GM18508 (cell line): ENCODE measurements at regions not wholly inside any gene's neighbourhood (a gene's known extent, or its start where the extent isn't known, plus 50 kb on each side); places are given as distances from the start of the nearest gene placed in this dataset.

Experiments
- ATAC-seq: cut with Tn5 transposase; IDR thresholded peaks from one replicate; pipeline ENCODE4 v1.9.1; 2021; ENCODE audit warnings: moderate number of reproducible peaks; ENCODE audit not compliant: insufficient read depth, unreplicated experiment

- ATAC-seq = no peak
Observed at GRCh38 chr5:168182269-168182668, 109.2 kb upstream of the WWC1 start.

- no peak for ATAC-seq
Observed at GRCh38 chr5:168184103-168184502, 107.3 kb upstream of the WWC1 start.

GRCh38 chr5:168186289-168187074 is 105.0 kb upstream of the WWC1 start:
- ATAC-seq = no peak

DNA sequence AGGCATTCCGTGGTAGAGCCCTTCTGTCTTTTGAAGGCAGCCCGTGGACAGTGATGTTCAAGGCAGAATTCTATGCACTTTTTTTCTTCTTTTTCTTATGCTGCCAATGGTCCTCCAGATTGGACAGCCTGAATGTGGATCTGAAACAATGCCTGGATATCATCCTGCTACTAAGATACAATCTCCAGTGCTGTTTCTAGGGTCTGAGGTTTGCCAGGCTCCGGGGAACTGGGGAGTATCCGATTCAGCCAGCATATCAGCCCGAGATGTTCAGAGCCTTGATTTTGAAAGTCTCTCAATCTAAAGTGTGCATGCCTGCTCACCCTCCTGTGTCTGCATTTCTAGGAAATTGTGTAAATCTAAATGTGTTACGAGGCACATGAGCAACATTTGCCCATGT is 103.8 kb upstream of the WWC1 start:
- ATAC-seq = no peak

GRCh38 chr5:168188182-168188581 is 103.3 kb upstream of the WWC1 start:
- ATAC-seq = no peak

GRCh38 chr5:168192120-168192519 is 99.3 kb upstream of the WWC1 start:
- no peak for ATAC-seq

DNA sequence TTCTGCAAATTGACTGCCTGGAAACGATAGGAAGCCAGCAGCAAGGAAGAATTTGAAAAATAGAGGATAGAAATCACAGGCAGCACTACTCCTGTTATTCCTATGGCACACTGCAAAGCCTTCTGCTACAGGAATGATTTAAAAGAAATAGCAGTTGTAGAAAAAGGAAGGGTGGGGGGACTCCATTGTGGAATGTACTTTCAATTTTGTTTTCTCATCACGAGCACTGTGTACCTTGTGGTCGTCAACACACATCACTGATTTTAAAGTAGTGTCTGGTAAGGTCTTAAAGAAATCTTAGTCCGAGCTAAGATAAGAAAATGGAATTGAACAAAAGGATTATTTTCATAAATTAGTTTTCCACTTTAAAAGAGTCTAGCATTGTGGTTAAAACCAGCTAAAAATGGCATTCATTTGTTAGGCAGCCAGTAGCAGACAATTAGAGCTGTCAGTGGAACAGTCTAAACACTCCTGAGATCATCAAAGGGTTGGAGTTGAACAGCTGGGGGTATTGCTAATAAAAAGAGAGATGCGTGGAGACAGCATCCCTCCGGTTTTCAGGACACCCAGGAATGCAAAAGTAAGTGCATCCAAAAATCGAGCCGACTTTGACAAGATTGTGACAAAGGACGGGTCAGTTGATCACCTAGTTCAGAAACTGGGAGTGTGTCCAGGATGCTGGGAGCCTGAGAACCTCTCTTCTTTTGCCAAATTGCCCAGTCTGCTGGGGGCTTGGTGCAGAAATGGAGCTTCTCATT is 97.8 kb upstream of the WWC1 start:
- no peak for ATAC-seq

DNA sequence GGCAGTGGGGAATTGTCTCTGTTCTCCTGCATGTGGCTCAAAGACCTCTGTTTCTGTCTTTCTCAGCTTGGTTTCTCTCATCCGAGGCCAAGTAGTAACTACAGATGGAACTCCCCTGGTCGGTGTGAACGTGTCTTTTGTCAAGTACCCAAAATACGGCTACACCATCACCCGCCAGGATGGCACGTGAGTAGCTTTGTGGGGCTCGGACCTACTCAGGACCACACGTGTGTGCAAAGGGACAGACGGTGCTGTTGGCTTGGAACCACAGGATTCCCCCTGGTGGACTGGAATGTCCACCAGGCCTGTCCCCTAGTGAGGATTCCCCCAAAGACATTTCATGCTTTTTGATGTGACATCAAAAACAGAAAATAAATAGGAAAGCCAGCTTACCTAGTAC is 96.3 kb upstream of the WWC1 start:
- no peak for ATAC-seq

DNA sequence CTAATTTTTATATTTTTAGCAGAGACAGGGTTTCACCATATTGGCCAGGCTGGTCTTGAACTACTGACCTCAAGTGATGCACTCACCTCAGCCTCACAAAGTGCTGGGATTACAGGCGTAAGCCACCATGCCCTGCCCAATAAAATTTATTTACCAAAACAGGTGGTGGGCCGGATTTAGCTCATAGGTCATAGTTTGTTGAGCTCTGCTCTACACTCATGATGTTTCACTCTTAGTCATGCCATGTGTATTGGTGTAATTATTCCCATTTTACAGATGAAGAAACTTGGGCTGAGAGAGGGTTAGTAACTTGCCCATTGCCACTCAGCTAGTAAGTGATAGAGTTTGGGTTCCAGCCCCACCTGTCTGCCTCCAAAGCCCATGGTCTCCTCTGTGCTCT is 93.1 kb upstream of the WWC1 start:
- ATAC-seq = no peak

DNA sequence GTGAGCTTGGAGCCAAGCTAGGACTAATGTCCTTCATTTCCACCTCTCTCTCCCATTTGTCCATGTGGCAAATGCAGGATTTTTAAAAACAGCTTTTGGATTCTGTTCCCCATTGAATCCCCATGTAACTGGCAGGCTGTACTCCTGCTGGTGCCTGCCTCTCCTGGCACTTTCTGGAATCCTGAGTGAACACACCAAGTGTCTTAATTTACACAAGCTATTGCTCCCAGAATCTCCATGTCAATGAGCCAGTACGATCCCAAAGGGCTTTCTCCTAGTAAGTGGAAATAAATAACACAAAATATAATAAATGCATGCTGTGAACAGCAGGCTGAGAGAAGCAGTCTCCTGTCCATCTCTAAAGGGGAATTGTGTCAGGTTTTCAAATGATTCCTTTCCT is 88.4 kb upstream of the WWC1 start:
- ATAC-seq = no peak

- ATAC-seq = no peak
Observed at GRCh38 chr5:168204165-168204564, 87.3 kb upstream of the WWC1 start.

DNA sequence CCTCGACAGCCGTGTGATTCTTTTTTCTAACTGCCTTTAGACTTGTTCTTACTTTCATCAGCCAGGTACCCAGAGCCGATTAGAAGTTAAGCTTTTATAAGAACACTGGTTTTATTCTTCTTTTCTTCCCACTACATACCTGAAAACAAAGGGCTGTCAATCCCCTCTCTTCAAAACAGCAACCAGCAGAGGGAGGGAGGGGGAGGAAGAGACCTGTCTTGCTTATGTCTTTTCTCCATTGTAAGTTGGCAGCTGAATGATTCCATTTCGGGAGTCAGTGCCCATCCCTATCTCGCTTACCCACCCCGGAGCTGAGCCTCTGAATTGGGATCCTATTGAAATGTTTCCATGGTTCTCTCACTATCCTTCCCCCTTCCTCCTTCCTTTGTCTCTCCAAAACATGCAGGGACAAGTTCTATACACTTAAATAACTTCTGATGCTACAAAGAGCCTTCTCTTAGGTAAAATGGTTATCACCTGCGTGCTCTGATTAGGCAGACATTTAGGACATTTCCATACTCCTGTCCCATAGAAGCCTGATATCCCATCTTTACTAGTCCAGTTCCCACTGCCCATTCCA is 83.9 kb upstream of the WWC1 start:
- no peak for ATAC-seq

DNA sequence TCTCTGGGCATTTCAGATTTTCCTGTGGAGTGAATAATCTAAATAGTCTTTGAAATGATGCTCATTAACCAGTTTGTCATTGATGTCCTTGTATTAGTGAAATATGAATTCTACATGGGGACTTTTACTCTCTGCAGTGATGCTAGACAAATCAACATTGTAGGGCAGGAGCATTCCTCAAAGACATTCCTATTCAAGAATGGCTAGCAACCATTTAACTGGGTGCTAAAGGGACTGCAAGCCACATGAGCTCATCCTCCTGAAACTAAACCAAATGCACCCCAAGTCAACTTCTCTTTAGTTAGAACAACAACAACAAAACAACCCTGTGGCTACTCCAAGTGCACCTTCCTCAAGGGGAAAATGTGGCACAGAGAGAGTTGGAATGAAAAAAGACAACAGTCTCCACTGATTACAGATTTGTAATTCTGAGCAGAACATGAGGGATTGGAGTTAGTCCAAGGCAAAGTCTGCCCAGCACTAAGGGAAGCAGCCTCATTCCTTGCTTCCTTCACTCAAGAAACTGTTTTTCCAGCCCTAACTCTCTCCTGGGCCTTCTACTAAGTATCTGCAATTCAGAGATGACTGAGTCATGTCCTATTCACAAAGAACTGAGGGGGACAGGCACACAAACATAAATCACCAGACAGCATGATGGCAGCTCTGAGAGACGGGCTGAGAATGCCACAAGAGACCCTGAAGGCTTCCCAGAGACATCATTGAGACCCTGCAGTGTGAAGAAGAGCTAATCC is 82.0 kb upstream of the WWC1 start:
- no peak for ATAC-seq

DNA sequence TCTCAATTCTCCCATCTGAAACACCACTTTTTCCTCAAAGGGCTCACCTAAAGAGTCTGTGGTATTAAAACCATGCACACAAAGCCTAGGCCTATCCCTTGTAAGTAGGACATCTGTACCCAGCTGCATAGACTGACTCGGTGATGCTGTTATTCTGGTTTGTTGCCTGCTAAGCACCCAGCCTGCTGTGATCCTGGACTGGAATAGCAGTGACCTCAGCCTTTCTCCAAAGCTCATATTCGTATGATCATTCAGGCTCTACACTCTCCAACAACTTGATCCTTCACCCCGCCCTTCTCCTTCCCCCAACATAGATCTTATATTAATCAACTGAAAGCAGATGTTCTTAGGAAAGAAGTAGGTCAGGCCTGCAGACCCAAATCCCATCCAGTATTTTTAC is 81.4 kb upstream of the WWC1 start:
- no peak for ATAC-seq

- no peak for ATAC-seq
Observed at GRCh38 chr5:168211245-168211644, 80.2 kb upstream of the WWC1 start.

DNA sequence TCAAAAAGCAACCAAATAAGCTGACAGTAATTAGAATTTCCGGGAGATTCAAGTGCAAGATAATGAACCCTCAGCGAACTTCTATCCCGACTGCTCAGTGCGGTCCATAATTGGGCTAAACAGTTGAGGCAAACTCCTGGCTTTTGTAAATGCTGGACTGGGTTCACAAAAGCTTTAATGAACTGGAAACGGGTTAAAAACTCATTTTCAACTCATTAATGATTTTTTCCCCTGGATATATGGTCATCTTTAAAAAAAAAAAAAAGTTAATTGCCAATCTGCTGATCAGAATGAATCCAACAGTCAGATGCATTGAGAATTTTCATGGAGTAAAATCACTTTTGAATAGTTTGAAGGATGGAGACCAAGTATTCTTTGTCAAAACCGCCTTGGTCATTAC is 79.5 kb upstream of the WWC1 start:
- ATAC-seq = no peak

DNA sequence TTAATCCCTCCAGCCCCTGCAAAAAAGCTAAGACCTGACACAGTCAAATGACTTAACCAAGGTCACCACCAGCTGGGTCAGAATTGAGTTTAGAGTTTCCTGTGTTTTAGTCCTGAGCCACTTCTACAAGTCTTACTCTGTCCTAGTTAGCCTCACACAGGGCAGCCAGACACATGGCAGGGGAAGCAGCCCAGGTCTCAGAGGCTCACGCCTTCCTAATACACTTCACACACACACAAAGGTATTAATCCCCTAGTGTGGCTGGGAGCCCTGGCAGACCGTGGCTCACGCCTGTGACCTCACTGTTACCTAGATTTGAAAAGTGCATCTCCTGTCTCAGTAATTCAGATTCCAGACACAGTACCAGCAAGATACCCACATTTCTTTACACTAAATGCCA is 77.4 kb upstream of the WWC1 start:
- ATAC-seq = no peak

DNA sequence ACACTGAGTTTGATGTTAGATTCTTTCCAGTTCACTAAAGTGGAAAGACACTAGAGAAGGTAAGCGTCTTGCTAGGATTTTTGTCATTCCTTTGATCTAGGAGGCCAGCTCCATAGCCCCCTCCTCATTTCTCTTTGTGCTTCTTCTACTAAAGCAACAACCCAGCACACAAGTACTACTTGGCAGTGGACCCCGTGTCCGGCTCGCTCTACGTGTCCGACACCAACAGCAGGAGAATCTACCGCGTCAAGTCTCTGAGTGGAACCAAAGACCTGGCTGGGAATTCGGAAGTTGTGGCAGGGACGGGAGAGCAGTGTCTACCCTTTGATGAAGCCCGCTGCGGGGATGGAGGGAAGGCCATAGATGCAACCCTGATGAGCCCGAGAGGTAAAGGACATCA is 76.6 kb upstream of the WWC1 start:
- no peak for ATAC-seq

GRCh38 chr5:168215646-168216045 is 75.8 kb upstream of the WWC1 start:
- ATAC-seq = no peak

DNA sequence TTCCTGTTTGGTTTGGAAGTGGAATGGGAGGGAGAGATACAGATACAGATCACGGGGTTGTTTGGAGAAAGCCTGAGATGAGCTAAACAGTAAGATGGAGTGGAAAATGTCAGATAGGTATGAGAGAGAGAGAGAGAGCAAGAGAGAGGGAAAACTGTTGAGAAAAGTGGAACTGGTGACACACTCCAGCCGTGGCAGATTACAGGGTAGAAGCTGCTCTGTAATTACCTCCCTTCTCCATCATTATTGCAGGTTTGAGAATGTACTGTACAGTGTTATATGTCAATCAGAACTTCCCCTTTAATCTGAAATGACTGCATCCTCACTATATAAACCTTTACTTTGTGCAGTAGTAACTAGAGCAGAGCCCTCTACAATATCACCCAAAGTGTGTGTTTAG is 74.5 kb upstream of the WWC1 start:
- no peak for ATAC-seq

- no peak for ATAC-seq
Observed at GRCh38 chr5:168217497-168217896, 73.9 kb upstream of the WWC1 start.
